Ammon's horn (tissue), 1 donor: ENCODE measurements at regions not wholly inside any gene's neighbourhood (a gene's known extent, or its start where the extent isn't known, plus 50 kb on each side); places are given as distances from the start of the nearest gene placed in this dataset.
A peak's percentile ranks its signal among the peaks of the same experiment; 100 is the strongest.

Experiments
- DNase-seq: peaks from one replicate; pipeline ENCODE4 v3.0.0-alpha.2; 2016; ENCODE audit warnings: low spot score

GRCh38 chr3:159848348-159849118 is 140.1 kb upstream of the IL12A start:
- peak; percentile 74 for DNase-seq

GRCh38 chr3:159850481-159850880 is 138.2 kb upstream of the IL12A start:
- DNase-seq: no peak

GRCh38 chr3:159852266-159852665 is 136.4 kb upstream of the IL12A start:
- DNase-seq: no peak

GRCh38 chr3:159852821-159853505 is 135.7 kb upstream of the IL12A start:
- DNase-seq: peak; percentile 82

GRCh38 chr3:159853506-159853864 is 135.2 kb upstream of the IL12A start:
- DNase-seq: no peak

GRCh38 chr3:159854500-159855124 is 134.0 kb upstream of the IL12A start:
- DNase-seq: no peak

- DNase-seq: no peak
Measured at GRCh38 chr3:159855599-159856346, 132.9 kb upstream of the IL12A start.

GRCh38 chr3:159856590-159857104 is 132.0 kb upstream of the IL12A start:
- peak; percentile 62 for DNase-seq

GRCh38 chr3:159857840-159858239 is 130.8 kb upstream of the IL12A start:
- DNase-seq: no peak

- no peak for DNase-seq
Measured at GRCh38 chr3:159858650-159859049, 130.0 kb upstream of the IL12A start.

- no peak for DNase-seq
Measured at GRCh38 chr3:159859424-159859823, 129.2 kb upstream of the IL12A start.

GRCh38 chr3:159859836-159860235 is 128.8 kb upstream of the IL12A start:
- no peak for DNase-seq

- no peak for DNase-seq
Measured at GRCh38 chr3:159860269-159861116, 128.1 kb upstream of the IL12A start.

- no peak for DNase-seq
Measured at GRCh38 chr3:159861369-159861987, 127.2 kb upstream of the IL12A start.

- DNase-seq: no peak
Measured at GRCh38 chr3:159865041-159865579, 123.5 kb upstream of the IL12A start.

- no peak for DNase-seq
Measured at GRCh38 chr3:159866201-159866746, 122.4 kb upstream of the IL12A start.

- DNase-seq: no peak
Measured at GRCh38 chr3:159867372-159867771, 121.3 kb upstream of the IL12A start.

- DNase-seq: no peak
Measured at GRCh38 chr3:159870723-159871122, 117.9 kb upstream of the IL12A start.

- no peak for DNase-seq
Measured at GRCh38 chr3:159872374-159873109, 116.1 kb upstream of the IL12A start.

- DNase-seq: no peak
Measured at GRCh38 chr3:159875116-159875515, 113.5 kb upstream of the IL12A start.
